ENCODE measurements at regions not wholly inside any gene's neighbourhood (a gene's known extent, or its start where the extent isn't known, plus 50 kb on each side); places are given as distances from the start of the nearest gene placed in this dataset.
A peak's percentile ranks its signal among the peaks of the same experiment; 100 is the strongest.

DNA sequence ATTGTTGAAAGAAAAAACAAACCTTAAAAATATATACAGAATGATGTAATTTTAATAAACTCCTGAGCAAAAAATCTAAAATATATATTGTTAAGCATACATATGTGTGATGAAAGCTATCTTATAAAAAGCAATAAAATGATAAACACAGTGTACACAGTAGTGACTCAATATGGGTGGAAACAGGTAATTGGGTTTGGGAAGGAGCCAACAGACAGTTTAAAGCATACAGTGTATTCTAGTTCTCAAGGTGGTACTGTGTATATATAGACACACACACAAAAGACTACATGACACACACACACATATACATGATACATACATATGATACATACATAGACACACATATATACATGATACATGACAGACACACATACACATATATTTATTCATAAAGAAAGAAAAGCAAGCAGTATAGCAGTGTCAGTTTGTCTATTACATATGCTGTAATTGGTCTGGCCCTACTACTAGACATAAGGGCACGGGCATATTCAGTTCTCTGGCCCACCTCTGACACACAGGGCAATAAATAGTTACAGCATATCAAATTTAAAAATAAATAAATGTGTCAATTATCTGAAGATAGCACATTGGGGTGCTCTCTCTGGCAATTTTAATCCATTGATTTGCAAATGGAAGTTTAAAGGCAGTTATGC, 330.2 kb downstream of the S1PR1 start:
- Mint-ChIP-seq H3K27ac (no peak overlapping the region), H3K4me1 (peaks cover 6% of the 10 kb centered on the region), H3K27me3 (ENCODE audit: insufficient read depth, low read depth) (no peaks in the 10 kb centered on the region), H3K4me3 (no peak overlapping the region), H3K9me3 (peaks cover 2% of the 10 kb centered on the region), H3K36me3 (no peaks in the 10 kb centered on the region)
- Histone ChIP-seq H4K20me1 (ENCODE audit: low read depth) (no peaks in the 10 kb centered on the region), H3F3A (ENCODE audit: low read depth) (no peaks in the 10 kb centered on the region), H3K4me2 (no peak overlapping the region), H3K9ac (no peak overlapping the region), H2AFZ (replicated peaks) (no peak overlapping the region), H3K9me3 (ENCODE audit: low read depth) (peaks cover 7% of the 10 kb centered on the region), H3K36me3 (no peaks in the 10 kb centered on the region), H3K4me1 (no peaks in the 10 kb centered on the region), H3K27me3 (no peaks in the 10 kb centered on the region), H3K79me2 (ENCODE audit: low read depth) (no peaks in the 10 kb centered on the region), H3K4me3 (no peak overlapping the region), H3K27ac (no peak overlapping the region)
- TF ChIP-seq EZH2phosphoT487 (IDR thresholded peaks at IDR 0.05), result no peak
- TF ChIP-seq CTCF (IDR thresholded peaks at IDR 0.05), result no peak
- no peak for TF ChIP-seq EZH2 (IDR thresholded peaks at IDR 0.05)
- DNase-seq (ENCODE audit: low spot score), result no peak

DNA sequence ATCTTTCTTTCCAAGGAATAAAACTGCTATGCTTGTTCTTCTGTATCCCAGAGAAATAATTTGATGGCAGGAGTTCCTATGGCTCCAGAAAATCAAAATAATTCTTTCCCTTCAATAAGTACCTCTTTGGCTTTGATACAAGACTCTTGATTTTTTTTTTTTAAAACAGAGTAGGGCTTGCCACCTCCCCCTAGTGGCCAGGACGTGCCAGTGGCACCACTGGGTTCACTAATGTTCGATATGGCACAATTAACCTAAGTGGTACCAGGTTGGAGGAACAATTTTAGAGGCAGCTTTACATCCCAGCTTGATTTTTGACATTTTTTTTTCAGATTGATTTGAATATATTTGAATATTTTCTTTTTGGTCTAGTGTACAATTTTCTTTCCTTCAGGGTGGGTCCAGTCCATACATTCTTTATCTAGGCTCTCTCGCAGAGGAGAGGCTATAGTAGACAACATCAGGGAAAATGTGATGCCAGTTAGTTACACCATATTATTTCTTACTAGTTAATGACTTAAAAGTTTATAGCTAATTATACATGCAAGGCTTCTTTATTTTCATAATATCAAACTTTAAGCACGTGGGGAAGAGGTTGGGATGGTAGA, 330.9 kb downstream of the S1PR1 start:
- H2AFZ ChIP-seq (replicated peaks), result no peak overlapping the region
- H3K4me3 ChIP-seq, result no peak overlapping the region
- no peaks in the 10 kb centered on the region for H3K79me2 ChIP-seq (ENCODE audit: low read depth)
- Mint-ChIP-seq H3K36me3 (no peaks in the 10 kb centered on the region), H3K4me3 (no peak overlapping the region), H3K4me1 (peaks cover 6% of the 10 kb centered on the region), H3K9me3 (peaks cover 2% of the 10 kb centered on the region), H3K27ac (no peak overlapping the region), H3K27me3 (ENCODE audit: insufficient read depth, low read depth) (no peaks in the 10 kb centered on the region)
- peak; percentile 98 for TF ChIP-seq CTCF (IDR thresholded peaks at IDR 0.05)
- TF ChIP-seq EZH2 (IDR thresholded peaks at IDR 0.05), result no peak
- no peak for TF ChIP-seq EZH2phosphoT487 (IDR thresholded peaks at IDR 0.05)
- no peaks in the 10 kb centered on the region for H3K36me3 ChIP-seq
- peak; percentile 58 for DNase-seq (ENCODE audit: low spot score)
- no peak overlapping the region for H3K9ac ChIP-seq
- no peaks in the 10 kb centered on the region for H4K20me1 ChIP-seq (ENCODE audit: low read depth)
- no peak overlapping the region for H3K4me2 ChIP-seq
- H3K27me3 ChIP-seq, result no peaks in the 10 kb centered on the region
- H3K9me3 ChIP-seq (ENCODE audit: low read depth), result peaks cover 7% of the 10 kb centered on the region
- H3K27ac ChIP-seq, result no peak overlapping the region
- H3K4me1 ChIP-seq, result no peaks in the 10 kb centered on the region
- H3F3A ChIP-seq (ENCODE audit: low read depth), result no peaks in the 10 kb centered on the region

GRCh38 chr1:101587741-101588140, 350.9 kb downstream of the S1PR1 start:
- no peaks in the 10 kb centered on the region for H3K36me3 Mint-ChIP-seq
- Histone ChIP-seq H3K9ac (no peak overlapping the region), H3K9me3 (ENCODE audit: low read depth) (no peaks in the 10 kb centered on the region), H3K4me2 (no peak overlapping the region), H3K79me2 (ENCODE audit: low read depth) (no peaks in the 10 kb centered on the region), H3K4me1 (no peaks in the 10 kb centered on the region), H3K27me3 (no peaks in the 10 kb centered on the region), H3K36me3 (no peaks in the 10 kb centered on the region), H3F3A (ENCODE audit: low read depth) (no peaks in the 10 kb centered on the region), H3K4me3 (no peak overlapping the region), H4K20me1 (ENCODE audit: low read depth) (no peaks in the 10 kb centered on the region), H3K27ac (no peak overlapping the region), H2AFZ (replicated peaks) (no peak overlapping the region)
- H3K4me3 Mint-ChIP-seq, result no peak overlapping the region
- H3K9me3 Mint-ChIP-seq, result no peaks in the 10 kb centered on the region
- no peaks in the 10 kb centered on the region for H3K4me1 Mint-ChIP-seq
- no peak for DNase-seq (ENCODE audit: low spot score)
- H3K27ac Mint-ChIP-seq, result no peak overlapping the region
- peaks cover 2% of the 10 kb centered on the region for H3K27me3 Mint-ChIP-seq (ENCODE audit: insufficient read depth, low read depth)
- TF ChIP-seq EZH2phosphoT487 (IDR thresholded peaks at IDR 0.05) (no peak), CTCF (IDR thresholded peaks at IDR 0.05) (no peak), EZH2 (IDR thresholded peaks at IDR 0.05) (no peak)

Measured in neural progenitor cell (in vitro differentiated cells).